SK-N-SH (cell line): ENCODE measurements at regions not wholly inside any gene's neighbourhood (a gene's known extent, or its start where the extent isn't known, plus 50 kb on each side); places are given as distances from the start of the nearest gene placed in this dataset.

Source experiments
- CTCF ChIA-PET: fragments of 300-600, 350-600 bp; formaldehyde crosslinking; extraction: SDS; loops from one replicate; lab custom pipeline; 2021; lab: Yijun Ruan, JAX
- POLR2A ChIA-PET: fragments of 350-600 bp; sonication (Branson Sonifier 250); formaldehyde crosslinking; extraction: SDS; loops from one replicate; lab custom pipeline; 2020; ENCODE audit warnings: antibody characterized with exemption, inconsistent platforms; lab: Yijun Ruan, JAX
- DNase-seq: peaks from one replicate; pipeline ENCODE4 v3.0.0; 2012
- H2AFZ ChIP-seq: fragments of 200-600 bp; sonication (generic); 2 replicates; pipeline ENCODE4 v1.8.1; 2016; ENCODE audit warnings: antibody characterized with exemption, mild to moderate bottlenecking, low read depth
- H3F3A ChIP-seq: fragments of 200-600 bp; sonication (generic); replicated peaks from 2 replicates; pipeline ENCODE3; 2016; ENCODE audit warnings: antibody characterized with exemption, mild to moderate bottlenecking; ENCODE audit not compliant: insufficient read depth
- H3K27ac ChIP-seq, 2 experiments: fragments of 200-500 bp in 1 of 2; fragments of 200-600 bp in 1 of 2; sonication (Bioruptor generic) in 1 of 2; sonication (generic), shearing (Covaris generic) in 1 of 2; 2 replicates each; pipeline versions ENCODE4 v1.5.1 to v1.6.1; 2014 to 2016; ENCODE audit warnings: low read depth in 2 of 2, inconsistent platforms in 1 of 2, low read length in 1 of 2, mild to moderate bottlenecking in 1 of 2, mixed read lengths in 1 of 2
- H3K27me3 ChIP-seq: fragments of 200-600 bp; sonication (generic), shearing (Covaris generic); 2 replicates; pipeline ENCODE4 v1.6.1; 2016; ENCODE audit warnings: mixed run types; ENCODE audit not compliant: insufficient read depth
- H3K36me3 ChIP-seq, 2 experiments: fragments of 200-500 bp in 1 of 2; fragments of 200-600 bp in 1 of 2; sonication (Bioruptor generic) in 1 of 2; sonication (generic) in 1 of 2; replicated peaks in 1 of 2; 2 replicates each; pipeline versions ENCODE3 to v1.5.1; 2014 to 2016; ENCODE audit warnings: low read length in 1 of 2, mild to moderate bottlenecking in 1 of 2; ENCODE audit not compliant: insufficient read depth in 2 of 2, control insufficient read depth in 1 of 2
- H3K4me1 ChIP-seq, 2 experiments: fragments of 200-500 bp in 1 of 2; fragments of 200-600 bp in 1 of 2; sonication (Bioruptor generic) in 1 of 2; sonication (generic), shearing (Covaris generic) in 1 of 2; 2 replicates each; pipeline versions ENCODE4 v1.5.1 to v1.6.1; 2014 to 2016; ENCODE audit warnings: low read depth in 1 of 2, low read length in 1 of 2, mixed run types in 1 of 2; ENCODE audit not compliant: insufficient read depth in 2 of 2, control insufficient read depth in 1 of 2
- H3K4me2 ChIP-seq: fragments of 200-600 bp; sonication (generic), shearing (Covaris generic); 2 replicates; pipeline ENCODE4 v1.6.1; 2017; ENCODE audit warnings: mixed run types
- H3K4me3 ChIP-seq, 2 experiments: fragments of 200-500 bp in 1 of 2; fragments of 200-600 bp in 1 of 2; sonication (Bioruptor generic) in 1 of 2; sonication (generic), shearing (Covaris generic) in 1 of 2; 2 replicates each; pipeline versions ENCODE4 v1.5.1 to v1.8.1; 2014 to 2016; ENCODE audit warnings: low read depth in 2 of 2, inconsistent platforms in 1 of 2, low read length in 1 of 2, mild to moderate bottlenecking in 1 of 2, mixed read lengths in 1 of 2, moderate library complexity in 1 of 2
- H3K79me2 ChIP-seq: fragments of 200-600 bp; sonication (generic); 2 replicates; pipeline ENCODE4 v1.8.1; 2017; ENCODE audit warnings: mild to moderate bottlenecking; ENCODE audit not compliant: insufficient read depth
- H3K9ac ChIP-seq: fragments of 200-600 bp; sonication (generic); 2 replicates; pipeline ENCODE4 v1.6.1; 2017; ENCODE audit warnings: mixed run types
- H3K9me2 ChIP-seq: fragments of 200-600 bp; sonication (generic); 2 replicates; pipeline ENCODE4 v1.6.1; 2017; ENCODE audit warnings: mixed run types
- H3K9me3 ChIP-seq: fragments of 200-600 bp; sonication (generic); 2 replicates; pipeline ENCODE4 v1.6.1; 2017; ENCODE audit warnings: mixed run types, mild to moderate bottlenecking, moderate library complexity
- H4K20me1 ChIP-seq: fragments of 200-600 bp; sonication (generic); 2 replicates; pipeline ENCODE4 v1.6.1; 2017; ENCODE audit warnings: mild to moderate bottlenecking, mixed run types; ENCODE audit not compliant: insufficient read depth
- EP300 ChIP-seq, 2 experiments: IDR thresholded peaks; 2 replicates each; pipeline versions ENCODE4 v1.4.0 to v1.6.1; 2012; ENCODE audit warnings: borderline replicate concordance in 1 of 2, low read depth in 1 of 2, low read length in 1 of 2
- GABPA ChIP-seq: IDR thresholded peaks from 2 replicates; pipeline ENCODE4 v1.4.0; 2012; ENCODE audit warnings: low read depth, mild to moderate bottlenecking
- IRF3 ChIP-seq: fragments of 150-350 bp; IDR thresholded peaks from 2 replicates; pipeline ENCODE4 v1.6.1; 2016; ENCODE audit warnings: mild to moderate bottlenecking, low read depth, low read length
- MAX ChIP-seq: IDR thresholded peaks from 2 replicates; pipeline ENCODE4 v1.4.0; 2012; ENCODE audit warnings: low read depth
- PBX3 ChIP-seq: IDR thresholded peaks from 2 replicates; pipeline ENCODE4; 2012
- POLR2AphosphoS5 ChIP-seq: IDR thresholded peaks from 2 replicates; pipeline ENCODE4 v1.6.1; 2012; ENCODE audit warnings: low read depth, low read length
- RAD21 ChIP-seq: IDR thresholded peaks from 2 replicates; pipeline ENCODE4 v1.6.1; 2012; ENCODE audit warnings: mild to moderate bottlenecking, low read length
- RFX5 ChIP-seq: IDR thresholded peaks from 2 replicates; pipeline ENCODE4 v1.6.1; 2012; ENCODE audit warnings: mild to moderate bottlenecking, improper control_type of control experiment, low read length
- RXRA ChIP-seq: IDR thresholded peaks from 2 replicates; pipeline ENCODE4 v1.4.0; 2012; ENCODE audit warnings: low read depth, mild to moderate bottlenecking, borderline replicate concordance
- SIN3A ChIP-seq: IDR thresholded peaks from 2 replicates; pipeline ENCODE4 v1.6.1; 2012; ENCODE audit warnings: low read depth, mild to moderate bottlenecking, low read length, moderate library complexity, borderline replicate concordance
- TEAD4 ChIP-seq: IDR thresholded peaks from 2 replicates; pipeline ENCODE4 v1.4.0; 2012; ENCODE audit warnings: mild to moderate bottlenecking, borderline replicate concordance; ENCODE audit not compliant: insufficient read depth
- USF1 ChIP-seq: IDR thresholded peaks from 2 replicates; pipeline ENCODE4 v1.4.0; 2012; ENCODE audit warnings: low read depth, borderline replicate concordance
- USF2 ChIP-seq: fragments of 150-350 bp; IDR thresholded peaks from 2 replicates; pipeline ENCODE4 v1.6.1; 2017; ENCODE audit warnings: antibody characterized with exemption, low read length, low read depth, borderline replicate concordance
- ZBTB33 ChIP-seq: IDR thresholded peaks from 2 replicates; pipeline ENCODE4 v1.4.0; 2012; ENCODE audit warnings: low read depth, borderline replicate concordance
- WGBS: methylation state at CpG from one replicate; pipeline ENCODE4 v1.1.6; 2017; ENCODE audit warnings: low lambda C conversion rate; 5-methylcytosine and 5-hydroxymethylcytosine counted together

GRCh38 chr1:4980211-4980610 lies 325.8 kb downstream of the AJAP1 start:
- no peaks in the 10 kb centered on the region for H3K27me3 ChIP-seq
- no peaks in the 10 kb centered on the region for H3K9me2 ChIP-seq
- no peak for DNase-seq
- no peak overlapping the region for H3K27ac ChIP-seq
- H3K79me2 ChIP-seq, result no peaks in the 10 kb centered on the region
- WGBS, result 48% methylated on average over 6 of the region's 6 CpGs
- H3K4me1 ChIP-seq, result no peaks in the 10 kb centered on the region; a peak in 1 of 4 replicates
- TF ChIP-seq RFX5 (no peak), SIN3A (no peak), RAD21 (no peak), MAX (no peak), USF1 (no peak), RXRA (no peak), TEAD4 (no peak), POLR2AphosphoS5 (no peak), GABPA (no peak), IRF3 (no peak), ZBTB33 (no peak), USF2 (no peak), PBX3 (no peak), EP300 (IDR thresholded peaks at IDR 0.05; ENCODE audit: borderline replicate concordance in 1 of 2, low read depth in 1 of 2, low read length in 1 of 2) (no peak)
- no peaks in the 10 kb centered on the region for H3F3A ChIP-seq
- CTCF ChIA-PET, result no interaction called here
- no peak overlapping the region for H3K4me3 ChIP-seq
- H3K9me3 ChIP-seq, result no peaks in the 10 kb centered on the region
- no peaks in the 10 kb centered on the region for H3K36me3 ChIP-seq
- H3K4me2 ChIP-seq, result no peak overlapping the region
- POLR2A ChIA-PET, result no interaction called here
- no peak overlapping the region for H3K9ac ChIP-seq
- H2AFZ ChIP-seq, result no peak overlapping the region
- no peaks in the 10 kb centered on the region for H4K20me1 ChIP-seq
